Liver (tissue), 8 donors: ENCODE measurements at regions not wholly inside any gene's neighbourhood (a gene's known extent, or its start where the extent isn't known, plus 50 kb on each side); places are given as distances from the start of the nearest gene placed in this dataset.

Source experiments
- DNase-seq: peaks from one replicate; pipeline ENCODE4 v3.0.0-alpha.2; 2017; ENCODE audit warnings: low spot score
- H3K27ac ChIP-seq, 2 donors: one replicate each; pipeline ENCODE4 v1.7.0; 2013; ENCODE audit warnings: inconsistent platforms in 2 of 2, low read length in 2 of 2, control low read depth in 1 of 2, low read depth in 1 of 2, mild to moderate bottlenecking in 1 of 2
- H3K27me3 ChIP-seq, 4 donors: one replicate each; pipeline versions ENCODE4 v1.6.1 to v1.7.0; 2013; ENCODE audit warnings: low read length in 3 of 4, inconsistent platforms in 1 of 4, mild to moderate bottlenecking in 1 of 4, moderate library complexity in 1 of 4; ENCODE audit not compliant: control insufficient read depth in 4 of 4, insufficient read depth in 4 of 4
- H3K36me3 ChIP-seq, 4 donors: one replicate each; pipeline versions ENCODE4 v1.6.1 to v1.7.0; 2013; ENCODE audit warnings: low read length in 3 of 4, mild to moderate bottlenecking in 3 of 4, low read depth in 1 of 4, moderate library complexity in 1 of 4; ENCODE audit not compliant: control insufficient read depth in 4 of 4, insufficient read depth in 3 of 4
- H3K4me1 ChIP-seq, 4 donors: one replicate each; pipeline versions ENCODE4 v1.6.1 to v1.7.0; 2013; ENCODE audit warnings: low read length in 3 of 4, mild to moderate bottlenecking in 3 of 4, moderate library complexity in 1 of 4; ENCODE audit not compliant: control insufficient read depth in 4 of 4, insufficient read depth in 4 of 4
- H3K4me3 ChIP-seq, 3 donors: one replicate each; pipeline versions ENCODE4 v1.6.1 to v1.7.0; 2013; ENCODE audit warnings: low read length in 3 of 3, control low read depth in 1 of 3, low read depth in 1 of 3, mild to moderate bottlenecking in 1 of 3
- H3K9ac ChIP-seq, 2 donors: one replicate each; pipeline ENCODE4 v1.7.0; 2013; ENCODE audit warnings: low read length in 2 of 2, mild to moderate bottlenecking in 2 of 2, moderate library complexity in 2 of 2, control low read depth in 1 of 2, low read depth in 1 of 2
- H3K9me3 ChIP-seq, 4 donors: one replicate each; pipeline versions ENCODE4 v1.6.1 to v1.7.0; 2013; ENCODE audit warnings: low read length in 3 of 4; ENCODE audit not compliant: control insufficient read depth in 4 of 4
- ATF3 ChIP-seq: IDR thresholded peaks from 2 replicates; pipeline ENCODE4 v1.6.1; 2016; ENCODE audit warnings: antibody characterized with exemption
- CTCF ChIP-seq: fragments of 150-350 bp; IDR thresholded peaks from 2 replicates; pipeline ENCODE4 v1.5.1; 2017; ENCODE audit warnings: improper control_type of control experiment, low read depth, low read length; ENCODE audit not compliant: missing input control
- EGR1 ChIP-seq, 2 donors: IDR thresholded peaks; 2 replicates each; pipeline ENCODE4 v1.6.1; 2016 to 2018; ENCODE audit warnings: antibody characterized with exemption in 2 of 2, low read depth in 2 of 2
- FOXA1 ChIP-seq: IDR thresholded peaks from 2 replicates; pipeline ENCODE4 v1.6.1; 2016; ENCODE audit warnings: antibody characterized with exemption
- HNF4A ChIP-seq, 2 donors: conservative IDR thresholded peaks; 2 replicates each; pipeline ENCODE4 v1.6.1; 2016; ENCODE audit warnings: antibody characterized with exemption in 2 of 2, mild to moderate bottlenecking in 2 of 2
- HNF4G ChIP-seq: IDR thresholded peaks from 2 replicates; pipeline ENCODE4 v1.6.1; 2016; ENCODE audit warnings: antibody characterized with exemption
- JUND ChIP-seq, 2 donors: IDR thresholded peaks; 2 replicates each; pipeline ENCODE4 v1.6.1; 2016; ENCODE audit warnings: antibody characterized with exemption in 2 of 2
- NR2F2 ChIP-seq: IDR thresholded peaks from 2 replicates; pipeline ENCODE4 v1.6.1; 2016; ENCODE audit warnings: antibody characterized with exemption
- RAD21 ChIP-seq, 2 donors: IDR thresholded peaks; 2 replicates each; pipeline ENCODE4 v1.6.1; 2016; ENCODE audit warnings: antibody characterized with exemption in 2 of 2, mild to moderate bottlenecking in 2 of 2
- REST ChIP-seq: IDR thresholded peaks from 2 replicates; pipeline ENCODE4 v1.6.1; 2016; ENCODE audit warnings: antibody characterized with exemption, mild to moderate bottlenecking
- RXRA ChIP-seq, 2 donors: IDR thresholded peaks; 2 replicates each; pipeline ENCODE4 v1.6.1; 2017 to 2018; ENCODE audit warnings: antibody characterized with exemption in 2 of 2, mild to moderate bottlenecking in 1 of 2
- SP1 ChIP-seq: IDR thresholded peaks from 2 replicates; pipeline ENCODE4 v1.6.1; 2018; ENCODE audit warnings: antibody characterized with exemption, mild to moderate bottlenecking
- TAF1 ChIP-seq: conservative IDR thresholded peaks from 2 replicates; pipeline ENCODE4 v1.6.1; 2016; ENCODE audit warnings: antibody characterized with exemption, mild to moderate bottlenecking
- ZBTB33 ChIP-seq: IDR thresholded peaks from 2 replicates; pipeline ENCODE4 v1.6.1; 2016; ENCODE audit warnings: antibody characterized with exemption
- WGBS: extraction: QIAGEN DNeasy Blood & Tissue Kit; methylation state at CpG from one replicate; pipeline ENCODE4 v1.1.7; 2013; 5-methylcytosine and 5-hydroxymethylcytosine counted together
- donor health status: healthy.
- donor health status: healthy.
- donor health status: healthy.
- donor health status: healthy.
- donor health status: healthy.

- TF ChIP-seq TAF1 = no peak
- no peak for TF ChIP-seq HNF4A (conservative IDR thresholded peaks at IDR 0.05)
Measured at GRCh38 chr5:39943811-39944210, 519.0 kb upstream of the DAB2 start (continued).

GRCh38 chr5:39942606-39943005 lies 517.8 kb upstream of the DAB2 start:
- 74% methylated on average over 1 of the region's 1 CpG for WGBS
- no peak overlapping the region for H3K27ac ChIP-seq
- H3K9me3 ChIP-seq = no peaks in the 10 kb centered on the region

GRCh38 chr5:39941416-39941815 lies 516.6 kb upstream of the DAB2 start:
- no peak overlapping the region for H3K4me3 ChIP-seq
- 88% methylated on average over 2 of the region's 2 CpGs for WGBS
- no peak for DNase-seq
- no peak for TF ChIP-seq REST
- no peak for TF ChIP-seq ATF3
- TF ChIP-seq NR2F2 = no peak
- no peak for TF ChIP-seq HNF4G
- TF ChIP-seq ZBTB33 = no peak
- no peak for TF ChIP-seq FOXA1
- no peak for TF ChIP-seq SP1

More at GRCh38 chr5:39942606-39943005, 517.8 kb upstream of the DAB2 start:
- Histone ChIP-seq H3K27me3 (no peaks in the 10 kb centered on the region), H3K4me3 (no peak overlapping the region), H3K9ac (no peak overlapping the region), H3K36me3 (no peaks in the 10 kb centered on the region), H3K4me1 (no peaks in the 10 kb centered on the region)
- no peak for DNase-seq
- TF ChIP-seq RAD21 (IDR thresholded peaks at IDR 0.05) (no peak), RXRA (IDR thresholded peaks at IDR 0.05) (no peak), EGR1 (IDR thresholded peaks at IDR 0.05; ENCODE audit: low read depth in 2 of 2) (no peak), JUND (IDR thresholded peaks at IDR 0.05) (no peak), CTCF (no peak), HNF4A (conservative IDR thresholded peaks at IDR 0.05) (no peak), NR2F2 (no peak), TAF1 (no peak), HNF4G (no peak), REST (no peak), SP1 (no peak)

More at GRCh38 chr5:39941416-39941815, 516.6 kb upstream of the DAB2 start:
- Histone ChIP-seq H3K4me1 (no peaks in the 10 kb centered on the region), H3K36me3 (no peaks in the 10 kb centered on the region), H3K27ac (no peak overlapping the region), H3K9ac (no peak overlapping the region), H3K9me3 (no peaks in the 10 kb centered on the region), H3K27me3 (no peaks in the 10 kb centered on the region)
